GM23248 (cell line): ENCODE measurements at regions not wholly inside any gene's neighbourhood (a gene's known extent, or its start where the extent isn't known, plus 50 kb on each side); places are given as distances from the start of the nearest gene placed in this dataset.

ENCODE experiments used
- EZH2 ChIP-seq: fragments of 200-600 bp; sonication (generic); IDR thresholded peaks from 2 replicates; pipeline ENCODE4 v1.6.1; 2018; ENCODE audit warnings: antibody characterized with exemption, mild to moderate bottlenecking; ENCODE audit not compliant: insufficient read depth, poor library complexity, severe bottlenecking
- EZH2phosphoT487 ChIP-seq: fragments of 200-600 bp; sonication (generic); IDR thresholded peaks from 2 replicates; pipeline ENCODE4 v1.6.1; 2018; ENCODE audit warnings: antibody characterized with exemption, moderate library complexity, mild to moderate bottlenecking, low read depth; ENCODE audit not compliant: insufficient read depth

DNA sequence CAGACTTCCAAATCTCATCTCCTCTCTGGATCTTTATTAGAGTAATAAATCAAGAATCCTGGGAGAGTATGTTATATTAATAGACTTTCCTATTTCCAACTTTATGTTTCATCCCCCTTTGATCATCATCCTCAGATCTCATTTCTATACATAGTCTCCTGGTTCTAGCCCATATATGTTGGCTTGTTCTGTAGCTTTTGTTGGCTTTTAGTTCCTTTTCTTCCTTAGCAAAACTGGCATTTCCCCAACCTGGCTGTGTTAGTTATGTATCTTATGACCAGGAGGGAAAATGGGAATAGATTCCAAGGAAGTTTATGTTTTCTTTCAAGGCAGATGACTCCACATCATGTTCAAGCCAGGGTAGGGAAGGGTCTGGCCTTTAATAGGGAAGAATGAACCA is 2464.5 kb downstream of the PCDH9 start:
- no peak for TF ChIP-seq EZH2
- no peak for TF ChIP-seq EZH2phosphoT487
